K562 (cell line): ENCODE measurements at regions not wholly inside any gene's neighbourhood (a gene's known extent, or its start where the extent isn't known, plus 50 kb on each side); places are given as distances from the start of the nearest gene placed in this dataset.

Source experiments
- ATAC-seq: fragments of 200-7000 bp; cut with Tn5 transposase; 3 replicates; pipeline ENCODE4 v1.9.1; 2020; ENCODE audit warnings: moderate library complexity
- BruUV-seq: library from RNA; stranded (reverse); fragments of 400-500 nt; replicated peaks from 2 replicates; lab custom pipeline; 2021; lab: Mats Ljungman, UMichigan
- CTCF ChIA-PET: fragments of 300-600 bp; formaldehyde crosslinking; extraction: SDS; loops from one replicate; lab custom pipeline; 2021; ENCODE audit warnings: low intra/inter-chr PET ratio; lab: Yijun Ruan, JAX
- POLR2A ChIA-PET: fragments of 300-600, 350-650 bp; sonication (Branson Sonifier 250); formaldehyde crosslinking; extraction: SDS; loops from one replicate; lab custom pipeline; 2021; ENCODE audit warnings: antibody characterized with exemption, inconsistent platforms; lab: Yijun Ruan, JAX
- DNase-seq, 4 experiments: peaks; one replicate each; pipeline versions ENCODE4 v3.0.0 to v3.0.0-alpha.2; 2011 to 2018; ENCODE audit warnings: low spot score in 3 of 4, mixed read lengths in 3 of 4; ENCODE audit errors: extremely low read depth in 1 of 4
- FAIRE-seq: peaks from 2 replicates; lab custom pipeline; 2011; peaks lifted over from hg19 to GRCh38; lab: Jason Lieb, UNC
- H2AFZ ChIP-seq: 2 replicates; pipeline ENCODE4 v1.6.0; 2011; ENCODE audit warnings: low read depth, low read length, control low read depth, inconsistent platforms
- H3K27ac ChIP-seq: fragments of 200-600 bp; 3 replicates; pipeline ENCODE4 v1.8.0; 2011; ENCODE audit warnings: low read depth, mild to moderate bottlenecking, control low read depth, inconsistent platforms, low read length, moderate library complexity, mixed read lengths; ENCODE audit errors: extremely low read depth
- H3K27me3 ChIP-seq, 2 experiments: fragments of 300-600 bp in 1 of 2; 2 replicates in 1 of 2; 3 replicates in 1 of 2; pipeline versions ENCODE4 v1.6.0 to v1.8.0; 2011; ENCODE audit warnings: inconsistent platforms in 2 of 2, low read length in 2 of 2, mild to moderate bottlenecking in 1 of 2, mixed read lengths in 1 of 2, moderate library complexity in 1 of 2; ENCODE audit not compliant: control insufficient read depth in 2 of 2, insufficient read depth in 2 of 2
- H3K36me3 ChIP-seq: fragments of 300-600 bp; 3 replicates; pipeline ENCODE4 v1.8.0; 2011; ENCODE audit warnings: mild to moderate bottlenecking, low read length, inconsistent platforms; ENCODE audit not compliant: control insufficient read depth, insufficient read depth
- H3K4me1 ChIP-seq, 2 experiments: fragments of 200-600 bp in 1 of 2; replicated peaks in 1 of 2; 2 replicates in 1 of 2; 3 replicates in 1 of 2; pipeline versions ENCODE4 v1.5.1 to v1.8.0; 2011; ENCODE audit warnings: inconsistent platforms in 2 of 2, low read length in 2 of 2, mild to moderate bottlenecking in 1 of 2, mixed read lengths in 1 of 2, moderate library complexity in 1 of 2; ENCODE audit not compliant: control insufficient read depth in 2 of 2, insufficient read depth in 2 of 2
- H3K4me2 ChIP-seq: 2 replicates; pipeline ENCODE4 v1.6.1; 2011; ENCODE audit warnings: low read length, control low read depth, inconsistent platforms, mixed read lengths; ENCODE audit not compliant: insufficient read depth
- H3K4me3 ChIP-seq: fragments of 200-600 bp; sonication (generic), shearing (Covaris generic); 2 replicates; pipeline ENCODE4 v1.5.1; 2016; ENCODE audit warnings: control low read depth, inconsistent platforms
- H3K79me2 ChIP-seq: fragments of 200-600 bp; 3 replicates; pipeline ENCODE4 v1.8.0; 2011; ENCODE audit warnings: low read length, inconsistent platforms; ENCODE audit not compliant: control insufficient read depth, insufficient read depth
- H3K9ac ChIP-seq, 2 experiments: 2 replicates each; pipeline versions ENCODE4 v1.6.0 to v1.6.1; 2011; ENCODE audit warnings: low read depth in 2 of 2, low read length in 2 of 2, control low read depth in 1 of 2, inconsistent platforms in 1 of 2, mild to moderate bottlenecking in 1 of 2, mixed read lengths in 1 of 2; ENCODE audit not compliant: insufficient read depth in 1 of 2
- H3K9me1 ChIP-seq: one replicate; pipeline ENCODE4 v1.6.0; 2011; ENCODE audit warnings: inconsistent platforms, mild to moderate bottlenecking, low read length, moderate library complexity; ENCODE audit not compliant: control insufficient read depth, insufficient read depth
- H3K9me3 ChIP-seq: replicated peaks from 2 replicates; pipeline ENCODE4 v1.5.1; 2011; ENCODE audit warnings: low read depth, low read length, inconsistent platforms; ENCODE audit not compliant: control insufficient read depth, insufficient read depth
- H4K20me1 ChIP-seq: replicated peaks from 2 replicates; pipeline ENCODE4 v1.6.1; 2011; ENCODE audit warnings: low read length, inconsistent platforms, mixed read lengths; ENCODE audit not compliant: control insufficient read depth, insufficient read depth
- BRD9 ChIP-seq: fragments of 450-650 bp; IDR thresholded peaks from 2 replicates; pipeline ENCODE4 v1.6.1; 2018; ENCODE audit warnings: low read depth; ENCODE audit not compliant: partially characterized antibody
- EZH2 ChIP-seq: IDR thresholded peaks from 2 replicates; pipeline ENCODE4 v1.6.1; 2012; ENCODE audit warnings: low read depth, mild to moderate bottlenecking, inconsistent platforms, low read length, borderline replicate concordance
- MEF2A ChIP-seq: IDR thresholded peaks from 2 replicates; pipeline ENCODE4 v1.6.1; 2011; ENCODE audit warnings: low read depth, mild to moderate bottlenecking, low read length, moderate library complexity; ENCODE audit not compliant: control insufficient read depth
- NR1H2 ChIP-seq: sonication (generic); formaldehyde crosslinking; IDR thresholded peaks from 2 replicates; pipeline ENCODE4 v1.4.0; 2020; ENCODE audit warnings: mild to moderate bottlenecking, missing genetic modification reagents
- ZC3H11A ChIP-seq: IDR thresholded peaks from 2 replicates; pipeline ENCODE4 v1.6.1; 2012; ENCODE audit warnings: low read depth, low read length, improper control_type of control experiment
- ZNF668 ChIP-seq: fragments of 250-450 bp; sonication (Bioruptor Pico); IDR thresholded peaks from 2 replicates; pipeline ENCODE4 v1.8.0; 2022; ENCODE audit warnings: mild to moderate bottlenecking, inconsistent platforms
- WGBS: fragments of 100-300 bp; shearing (Covaris generic); methylation state at CpG from one replicate; pipeline ENCODE4 v1.1.6; 2016; ENCODE audit warnings: low coverage, mixed read lengths; ENCODE audit not compliant: insufficient coverage; ENCODE audit errors: missing lambda C conversion rate; 5-methylcytosine and 5-hydroxymethylcytosine counted together
- in situ Hi-C: fragments of 300-500 bp; cut with MboI; formaldehyde crosslinking; loops from 4 replicates; pipeline ENCODE4 v1.15.0; 2018; ENCODE audit warnings: inconsistent platforms, mixed read lengths
- intact Hi-C: fragments of 100-400 bp; cut with micrococcal nuclease; formaldehyde crosslinking; loops from 2 replicates; pipeline ENCODE4 v1.14.2; 2022
- TF ChIP-seq, protein P1 (sequence below): fragments of 200-600 bp; sonication (generic); IDR thresholded peaks from one replicate; pipeline ENCODE4 v1.6.1; 2012; ENCODE audit warnings: mild to moderate bottlenecking, low read depth, low read length, inconsistent platforms
- TF ChIP-seq, protein P2 (sequence below): fragments of 450-650 bp; formaldehyde crosslinking; IDR thresholded peaks from 2 replicates; pipeline ENCODE4 v1.4.0; 2020; ENCODE audit warnings: mild to moderate bottlenecking, moderate library complexity

DNA sequence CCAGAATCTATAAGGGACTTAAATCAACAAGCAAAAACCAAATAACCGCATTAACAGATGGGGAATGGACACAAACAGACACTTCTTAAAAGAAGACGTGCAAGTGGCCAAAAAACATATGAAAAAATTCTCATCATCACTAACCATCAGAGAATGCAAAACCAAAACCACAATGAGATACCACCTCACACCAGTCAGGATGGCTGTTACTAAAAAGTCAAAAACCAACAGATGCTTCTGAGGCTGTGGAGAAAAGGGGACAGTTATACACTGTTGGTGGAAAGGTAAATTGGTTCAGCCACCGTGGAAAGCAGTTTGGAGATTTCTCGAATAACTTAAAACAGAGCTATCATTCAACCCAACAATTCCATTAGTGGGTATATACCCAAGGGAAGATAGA lies 124.9 kb upstream of the OLIG2 start:
- H3K9me1 ChIP-seq, result no peaks in the 10 kb centered on the region
- ATAC-seq (no peak), DNase-seq (no peak), FAIRE-seq (no peak)
- intact Hi-C loops, result no loop called here
- H3K79me2 ChIP-seq, result no peaks in the 10 kb centered on the region
- H3K9me3 ChIP-seq, result no peaks in the 10 kb centered on the region
- no peaks in the 10 kb centered on the region for H3K36me3 ChIP-seq
- H3K4me1 ChIP-seq, result no peaks in the 10 kb centered on the region
- no peak overlapping the region for H3K4me2 ChIP-seq
- 3% methylated on average over 4 of the region's 4 CpGs for WGBS
- ChIA-PET POLR2A (no interaction called here), CTCF (no interaction called here)
- in situ Hi-C loops, result no loop called here
- peaks cover 0 to 4% of the 10 kb centered on the region in 2 experiments; a peak in 2 of 5 replicates for H3K27me3 ChIP-seq
- BruUV-seq, result no TSS peak
- no peak overlapping the region for H3K27ac ChIP-seq
- no peak overlapping the region for H3K4me3 ChIP-seq
- H2AFZ ChIP-seq, result no peak overlapping the region
- no peaks in the 10 kb centered on the region for H4K20me1 ChIP-seq
- no peak overlapping the region for H3K9ac ChIP-seq
- TF ChIP-seq MEF2A (no peak), EZH2 (no peak), ZC3H11A (no peak), NR1H2 (no peak), BRD9 (no peak), ZNF668 (CRISPR knock-in tag) (no peak)
- TF ChIP-seq, protein P1, sequence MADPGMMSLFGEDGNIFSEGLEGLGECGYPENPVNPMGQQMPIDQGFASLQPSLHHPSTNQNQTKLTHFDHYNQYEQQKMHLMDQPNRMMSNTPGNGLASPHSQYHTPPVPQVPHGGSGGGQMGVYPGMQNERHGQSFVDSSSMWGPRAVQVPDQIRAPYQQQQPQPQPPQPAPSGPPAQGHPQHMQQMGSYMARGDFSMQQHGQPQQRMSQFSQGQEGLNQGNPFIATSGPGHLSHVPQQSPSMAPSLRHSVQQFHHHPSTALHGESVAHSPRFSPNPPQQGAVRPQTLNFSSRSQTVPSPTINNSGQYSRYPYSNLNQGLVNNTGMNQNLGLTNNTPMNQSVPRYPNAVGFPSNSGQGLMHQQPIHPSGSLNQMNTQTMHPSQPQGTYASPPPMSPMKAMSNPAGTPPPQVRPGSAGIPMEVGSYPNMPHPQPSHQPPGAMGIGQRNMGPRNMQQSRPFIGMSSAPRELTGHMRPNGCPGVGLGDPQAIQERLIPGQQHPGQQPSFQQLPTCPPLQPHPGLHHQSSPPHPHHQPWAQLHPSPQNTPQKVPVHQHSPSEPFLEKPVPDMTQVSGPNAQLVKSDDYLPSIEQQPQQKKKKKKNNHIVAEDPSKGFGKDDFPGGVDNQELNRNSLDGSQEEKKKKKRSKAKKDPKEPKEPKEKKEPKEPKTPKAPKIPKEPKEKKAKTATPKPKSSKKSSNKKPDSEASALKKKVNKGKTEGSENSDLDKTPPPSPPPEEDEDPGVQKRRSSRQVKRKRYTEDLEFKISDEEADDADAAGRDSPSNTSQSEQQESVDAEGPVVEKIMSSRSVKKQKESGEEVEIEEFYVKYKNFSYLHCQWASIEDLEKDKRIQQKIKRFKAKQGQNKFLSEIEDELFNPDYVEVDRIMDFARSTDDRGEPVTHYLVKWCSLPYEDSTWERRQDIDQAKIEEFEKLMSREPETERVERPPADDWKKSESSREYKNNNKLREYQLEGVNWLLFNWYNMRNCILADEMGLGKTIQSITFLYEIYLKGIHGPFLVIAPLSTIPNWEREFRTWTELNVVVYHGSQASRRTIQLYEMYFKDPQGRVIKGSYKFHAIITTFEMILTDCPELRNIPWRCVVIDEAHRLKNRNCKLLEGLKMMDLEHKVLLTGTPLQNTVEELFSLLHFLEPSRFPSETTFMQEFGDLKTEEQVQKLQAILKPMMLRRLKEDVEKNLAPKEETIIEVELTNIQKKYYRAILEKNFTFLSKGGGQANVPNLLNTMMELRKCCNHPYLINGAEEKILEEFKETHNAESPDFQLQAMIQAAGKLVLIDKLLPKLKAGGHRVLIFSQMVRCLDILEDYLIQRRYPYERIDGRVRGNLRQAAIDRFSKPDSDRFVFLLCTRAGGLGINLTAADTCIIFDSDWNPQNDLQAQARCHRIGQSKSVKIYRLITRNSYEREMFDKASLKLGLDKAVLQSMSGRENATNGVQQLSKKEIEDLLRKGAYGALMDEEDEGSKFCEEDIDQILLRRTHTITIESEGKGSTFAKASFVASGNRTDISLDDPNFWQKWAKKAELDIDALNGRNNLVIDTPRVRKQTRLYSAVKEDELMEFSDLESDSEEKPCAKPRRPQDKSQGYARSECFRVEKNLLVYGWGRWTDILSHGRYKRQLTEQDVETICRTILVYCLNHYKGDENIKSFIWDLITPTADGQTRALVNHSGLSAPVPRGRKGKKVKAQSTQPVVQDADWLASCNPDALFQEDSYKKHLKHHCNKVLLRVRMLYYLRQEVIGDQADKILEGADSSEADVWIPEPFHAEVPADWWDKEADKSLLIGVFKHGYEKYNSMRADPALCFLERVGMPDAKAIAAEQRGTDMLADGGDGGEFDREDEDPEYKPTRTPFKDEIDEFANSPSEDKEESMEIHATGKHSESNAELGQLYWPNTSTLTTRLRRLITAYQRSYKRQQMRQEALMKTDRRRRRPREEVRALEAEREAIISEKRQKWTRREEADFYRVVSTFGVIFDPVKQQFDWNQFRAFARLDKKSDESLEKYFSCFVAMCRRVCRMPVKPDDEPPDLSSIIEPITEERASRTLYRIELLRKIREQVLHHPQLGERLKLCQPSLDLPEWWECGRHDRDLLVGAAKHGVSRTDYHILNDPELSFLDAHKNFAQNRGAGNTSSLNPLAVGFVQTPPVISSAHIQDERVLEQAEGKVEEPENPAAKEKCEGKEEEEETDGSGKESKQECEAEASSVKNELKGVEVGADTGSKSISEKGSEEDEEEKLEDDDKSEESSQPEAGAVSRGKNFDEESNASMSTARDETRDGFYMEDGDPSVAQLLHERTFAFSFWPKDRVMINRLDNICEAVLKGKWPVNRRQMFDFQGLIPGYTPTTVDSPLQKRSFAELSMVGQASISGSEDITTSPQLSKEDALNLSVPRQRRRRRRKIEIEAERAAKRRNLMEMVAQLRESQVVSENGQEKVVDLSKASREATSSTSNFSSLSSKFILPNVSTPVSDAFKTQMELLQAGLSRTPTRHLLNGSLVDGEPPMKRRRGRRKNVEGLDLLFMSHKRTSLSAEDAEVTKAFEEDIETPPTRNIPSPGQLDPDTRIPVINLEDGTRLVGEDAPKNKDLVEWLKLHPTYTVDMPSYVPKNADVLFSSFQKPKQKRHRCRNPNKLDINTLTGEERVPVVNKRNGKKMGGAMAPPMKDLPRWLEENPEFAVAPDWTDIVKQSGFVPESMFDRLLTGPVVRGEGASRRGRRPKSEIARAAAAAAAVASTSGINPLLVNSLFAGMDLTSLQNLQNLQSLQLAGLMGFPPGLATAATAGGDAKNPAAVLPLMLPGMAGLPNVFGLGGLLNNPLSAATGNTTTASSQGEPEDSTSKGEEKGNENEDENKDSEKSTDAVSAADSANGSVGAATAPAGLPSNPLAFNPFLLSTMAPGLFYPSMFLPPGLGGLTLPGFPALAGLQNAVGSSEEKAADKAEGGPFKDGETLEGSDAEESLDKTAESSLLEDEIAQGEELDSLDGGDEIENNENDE, result no peak
- TF ChIP-seq, protein P2, sequence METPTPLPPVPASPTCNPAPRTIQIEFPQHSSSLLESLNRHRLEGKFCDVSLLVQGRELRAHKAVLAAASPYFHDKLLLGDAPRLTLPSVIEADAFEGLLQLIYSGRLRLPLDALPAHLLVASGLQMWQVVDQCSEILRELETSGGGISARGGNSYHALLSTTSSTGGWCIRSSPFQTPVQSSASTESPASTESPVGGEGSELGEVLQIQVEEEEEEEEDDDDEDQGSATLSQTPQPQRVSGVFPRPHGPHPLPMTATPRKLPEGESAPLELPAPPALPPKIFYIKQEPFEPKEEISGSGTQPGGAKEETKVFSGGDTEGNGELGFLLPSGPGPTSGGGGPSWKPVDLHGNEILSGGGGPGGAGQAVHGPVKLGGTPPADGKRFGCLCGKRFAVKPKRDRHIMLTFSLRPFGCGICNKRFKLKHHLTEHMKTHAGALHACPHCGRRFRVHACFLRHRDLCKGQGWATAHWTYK (CRISPR knock-in tag), result no peak
